Psoas muscle (tissue), 7 donors: ENCODE measurements at regions not wholly inside any gene's neighbourhood (a gene's known extent, or its start where the extent isn't known, plus 50 kb on each side); places are given as distances from the start of the nearest gene placed in this dataset.

Source experiments
- ATAC-seq, 4 donors: fragments of 200-7000 bp; cut with Tn5 transposase; one replicate each; pipeline ENCODE4 v1.9.1; 2020; ENCODE audit warnings: moderate library complexity in 3 of 4, mild to moderate bottlenecking in 2 of 4
- DNase-seq, 2 donors: peaks; one replicate each; pipeline ENCODE4 v3.0.0-alpha.2; 2020
- H3K27ac ChIP-seq: fragments of 200-600 bp; one replicate; pipeline ENCODE4 v1.8.0; 2022
- H3K27me3 ChIP-seq, 3 donors: fragments of 200-600 bp in 1 of 3; one replicate each; pipeline versions ENCODE4 v1.6.1 to v1.8.0; 2013 to 2022; ENCODE audit warnings: low read length in 2 of 3, mild to moderate bottlenecking in 2 of 3, moderate library complexity in 1 of 3; ENCODE audit not compliant: insufficient read depth in 3 of 3
- H3K36me3 ChIP-seq, 2 donors: fragments of 200-600 bp in 1 of 2; one replicate each; pipeline versions ENCODE4 v1.6.1 to v1.8.0; 2013 to 2022; ENCODE audit warnings: low read depth in 1 of 2, mild to moderate bottlenecking in 1 of 2, moderate library complexity in 1 of 2; ENCODE audit not compliant: insufficient read depth in 1 of 2
- H3K4me1 ChIP-seq: fragments of 200-600 bp; one replicate; pipeline ENCODE4 v1.8.0; 2022
- H3K4me3 ChIP-seq: fragments of 200-600 bp; one replicate; pipeline ENCODE4 v1.8.0; 2022; ENCODE audit warnings: mild to moderate bottlenecking
- H3K9me3 ChIP-seq: fragments of 200-600 bp; one replicate; pipeline ENCODE4 v1.8.0; 2022
- WGBS, 3 donors: extraction: QIAGEN DNeasy Blood & Tissue Kit; methylation state at CpG; one replicate each; pipeline versions ENCODE4 v1.1.6 to v1.1.7; 2013; 5-methylcytosine and 5-hydroxymethylcytosine counted together
- intact Hi-C, 2 donors: fragments of 100-400 bp; cut with DNase I; formaldehyde crosslinking; loops; one replicate each; pipeline versions ENCODE4 v1.11.0 to v1.14.2; 2022
- TF ChIP-seq, protein P1 (sequence below): fragments of 200-600 bp; IDR thresholded peaks from one replicate; pipeline ENCODE4 v1.8.0; 2022; ENCODE audit warnings: antibody characterized with exemption
- donor health status: healthy with polysubstance abuse.
- donor health status: DM: no; HTN: no; CAD: no; lungs with moderate emphysema.
- donor health status: Bipolar disorder and iron deficiency.
- donor health status: healthy.
- donor health status: DM: yes; HTN: yes; CAD: no.
- donor health status: DM: no; HTN: no; CAD: no.
- donor health status: DM: yes; HTN: yes; CAD: no.

DNA sequence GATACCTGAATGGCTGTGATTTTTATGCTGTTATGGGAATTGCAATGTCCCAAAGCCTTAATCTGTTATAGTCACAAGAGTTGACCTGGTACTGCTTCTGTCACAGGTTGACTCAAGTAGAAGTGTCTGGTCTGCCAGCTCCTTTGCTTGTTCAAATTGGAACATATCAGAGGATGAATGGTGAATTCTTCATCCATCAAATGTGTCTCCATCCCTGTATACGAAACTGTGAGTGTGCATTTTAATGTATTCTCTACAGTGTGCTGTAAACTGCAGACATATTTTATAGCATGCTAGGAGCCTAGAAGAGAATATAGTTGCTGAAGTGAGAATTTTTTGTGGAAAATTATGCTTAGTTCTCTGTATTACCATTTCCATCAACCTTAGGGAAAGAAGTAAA lies 608.4 kb downstream of the AMY1C start:
- 50 to 54% (median 51%) methylated on average over 1 of the region's 1 CpG for WGBS, 3 donors
- intact Hi-C loops = no loop called here
- Histone ChIP-seq H3K27me3 (no peaks in the 10 kb centered on the region), H3K4me3 (no peak overlapping the region), H3K9me3 (no peaks in the 10 kb centered on the region), H3K36me3 (no peaks in the 10 kb centered on the region), H3K4me1 (no peaks in the 10 kb centered on the region), H3K27ac (no peak overlapping the region)
- TF ChIP-seq, protein P1, sequence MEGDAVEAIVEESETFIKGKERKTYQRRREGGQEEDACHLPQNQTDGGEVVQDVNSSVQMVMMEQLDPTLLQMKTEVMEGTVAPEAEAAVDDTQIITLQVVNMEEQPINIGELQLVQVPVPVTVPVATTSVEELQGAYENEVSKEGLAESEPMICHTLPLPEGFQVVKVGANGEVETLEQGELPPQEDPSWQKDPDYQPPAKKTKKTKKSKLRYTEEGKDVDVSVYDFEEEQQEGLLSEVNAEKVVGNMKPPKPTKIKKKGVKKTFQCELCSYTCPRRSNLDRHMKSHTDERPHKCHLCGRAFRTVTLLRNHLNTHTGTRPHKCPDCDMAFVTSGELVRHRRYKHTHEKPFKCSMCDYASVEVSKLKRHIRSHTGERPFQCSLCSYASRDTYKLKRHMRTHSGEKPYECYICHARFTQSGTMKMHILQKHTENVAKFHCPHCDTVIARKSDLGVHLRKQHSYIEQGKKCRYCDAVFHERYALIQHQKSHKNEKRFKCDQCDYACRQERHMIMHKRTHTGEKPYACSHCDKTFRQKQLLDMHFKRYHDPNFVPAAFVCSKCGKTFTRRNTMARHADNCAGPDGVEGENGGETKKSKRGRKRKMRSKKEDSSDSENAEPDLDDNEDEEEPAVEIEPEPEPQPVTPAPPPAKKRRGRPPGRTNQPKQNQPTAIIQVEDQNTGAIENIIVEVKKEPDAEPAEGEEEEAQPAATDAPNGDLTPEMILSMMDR = no peak
- no peak for ATAC-seq
- DNase-seq = no peak

DNA sequence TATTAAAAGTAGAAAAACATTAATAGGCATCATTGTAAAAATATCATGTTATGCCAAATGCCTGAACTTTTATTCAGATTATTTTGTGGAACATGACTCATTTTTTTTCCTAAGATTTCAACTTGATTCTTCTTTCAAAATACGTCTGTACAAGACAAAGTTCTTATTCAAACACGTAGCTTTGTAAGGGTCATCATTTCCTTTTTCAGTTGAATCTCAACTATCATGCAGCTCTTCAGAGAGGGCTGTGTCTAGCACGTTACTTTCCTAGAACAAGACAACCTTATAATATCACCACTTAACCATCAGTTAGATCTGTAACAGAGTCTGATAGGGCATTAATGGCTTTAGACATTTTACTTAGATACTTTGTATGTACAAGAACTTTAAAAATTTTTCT lies 608.9 kb downstream of the AMY1C start:
- ATAC-seq (no peak), DNase-seq (no peak)
- H3K9me3 ChIP-seq = no peaks in the 10 kb centered on the region
- H3K36me3 ChIP-seq = no peaks in the 10 kb centered on the region
- no peak overlapping the region for H3K27ac ChIP-seq
- H3K4me1 ChIP-seq = no peaks in the 10 kb centered on the region
- no peak overlapping the region for H3K4me3 ChIP-seq
- intact Hi-C loops = no loop called here
- TF ChIP-seq, protein P1 = no peak
- no peaks in the 10 kb centered on the region for H3K27me3 ChIP-seq
- WGBS, 3 donors = 56 to 61% (median 56%) methylated on average over 3 of the region's 3 CpGs

DNA sequence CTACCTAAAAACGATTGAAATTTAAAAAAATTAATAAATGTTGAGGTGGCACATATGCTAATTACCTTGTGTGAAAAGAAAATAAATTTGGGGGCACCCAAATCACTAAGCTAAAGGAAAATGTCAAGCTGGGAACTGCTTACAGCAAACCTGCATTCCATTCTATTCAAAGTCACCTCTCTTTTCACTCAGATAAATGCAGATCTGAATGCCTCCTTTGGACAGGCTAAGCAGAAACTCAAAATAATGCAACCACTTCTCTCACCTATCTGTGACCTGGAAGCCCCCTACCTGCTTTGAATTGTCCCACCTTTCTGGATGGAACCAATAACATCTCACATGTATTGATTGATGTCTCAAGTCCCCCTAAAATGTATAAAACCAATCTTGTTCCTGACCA lies 628.7 kb downstream of the AMY1C start:
- H3K4me3 ChIP-seq = no peak overlapping the region
- TF ChIP-seq, protein P1 = no peak
- ATAC-seq (no peak), DNase-seq (no peak)
- WGBS, 3 donors = 14 to 32% (median 18%) methylated on average over 1 of the region's 1 CpG
- peaks cover 4% of the 10 kb centered on the region for H3K9me3 ChIP-seq
- intact Hi-C loops = no loop called here
- H3K27me3 ChIP-seq = no peaks in the 10 kb centered on the region
- no peaks in the 10 kb centered on the region for H3K4me1 ChIP-seq
- no peak overlapping the region for H3K27ac ChIP-seq
- H3K36me3 ChIP-seq = no peaks in the 10 kb centered on the region

DNA sequence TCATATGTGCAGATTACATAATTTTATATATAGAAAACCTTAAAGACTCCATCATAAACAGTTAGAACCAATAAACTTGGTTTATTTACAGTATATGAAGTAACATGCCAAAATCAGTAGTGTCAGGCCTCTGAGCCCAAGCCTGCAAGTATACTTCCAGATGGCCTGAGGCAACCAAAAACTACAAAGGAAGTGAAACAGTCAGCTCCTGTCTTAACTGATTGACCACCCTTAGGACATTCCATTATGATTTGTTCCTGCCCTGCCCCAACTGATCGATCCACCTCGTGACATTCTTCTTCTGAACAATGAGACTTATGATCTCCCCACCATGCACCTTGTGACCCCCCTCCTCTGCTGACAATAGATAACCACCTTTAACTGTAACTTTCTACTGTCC lies 630.3 kb downstream of the AMY1C start:
- intact Hi-C loops = no loop called here
- ATAC-seq = no peak
- 82 to 94% (median 94%) methylated on average over 2 of the region's 2 CpGs for WGBS, 3 donors

More for the DNA sequence above, 630.3 kb downstream of the AMY1C start:
- Histone ChIP-seq H3K4me3 (no peak overlapping the region), H3K36me3 (no peaks in the 10 kb centered on the region), H3K27me3 (no peaks in the 10 kb centered on the region), H3K4me1 (no peaks in the 10 kb centered on the region), H3K9me3 (no peaks in the 10 kb centered on the region), H3K27ac (no peak overlapping the region)
- TF ChIP-seq, protein P1 = no peak
- no peak for DNase-seq
